Stimulated activated CD8-positive, alpha-beta memory T cell treated with anti-CD3 and anti-CD28 coated beads, Interleukin-7, amount 100 ng/mL, for 48 hours (primary cell): ENCODE measurements at regions not wholly inside any gene's neighbourhood (a gene's known extent, or its start where the extent isn't known, plus 50 kb on each side); places are given as distances from the start of the nearest gene placed in this dataset.

Experiments used
- DNase-seq, 2 donors: peaks; one replicate each; pipeline ENCODE4 v3.0.0-alpha.2; 2020; ENCODE audit warnings: low read depth in 1 of 2; ENCODE audit errors: extremely low read depth in 1 of 2

GRCh38 chr7:106486331-106486730, 174.6 kb downstream of the CCDC71L start:
- no peak for DNase-seq

- DNase-seq, result no peak
These were observed 175.0 kb downstream of the CCDC71L start for GRCh38 chr7:106485919-106486318.

- no peak for DNase-seq
These were observed 175.9 kb downstream of the CCDC71L start for GRCh38 chr7:106485031-106485551.

GRCh38 chr7:106484562-106484961, 176.4 kb downstream of the CCDC71L start:
- DNase-seq, result no peak

GRCh38 chr7:106482091-106482490, 178.9 kb downstream of the CCDC71L start:
- no peak for DNase-seq

- DNase-seq, result no peak
These were observed 180.3 kb downstream of the CCDC71L start for GRCh38 chr7:106480616-106481031.

- no peak for DNase-seq
These were observed 180.8 kb downstream of the CCDC71L start for GRCh38 chr7:106480161-106480579.

- no peak for DNase-seq
These were observed 184.2 kb downstream of the CCDC71L start for GRCh38 chr7:106476751-106477150.

GRCh38 chr7:106472741-106473140, 188.0 kb upstream of the NAMPT start:
- no peak for DNase-seq

GRCh38 chr7:106471686-106472440, 187.1 kb upstream of the NAMPT start:
- no peak for DNase-seq

- no peak for DNase-seq
These were observed 186.2 kb upstream of the NAMPT start for GRCh38 chr7:106471021-106471420.

- DNase-seq, result no peak
These were observed 182.1 kb upstream of the NAMPT start for GRCh38 chr7:106466867-106467266.

GRCh38 chr7:106465704-106466468, 181.1 kb upstream of the NAMPT start:
- DNase-seq, result no peak

GRCh38 chr7:106464651-106465050, 179.9 kb upstream of the NAMPT start:
- DNase-seq, result no peak

- DNase-seq, result no peak
These were observed 179.2 kb upstream of the NAMPT start for GRCh38 chr7:106463851-106464611.

GRCh38 chr7:106462914-106463482, 178.2 kb upstream of the NAMPT start:
- DNase-seq, result no peak

- no peak for DNase-seq
These were observed 177.6 kb upstream of the NAMPT start for GRCh38 chr7:106462365-106462859.

- no peak for DNase-seq
These were observed 176.0 kb upstream of the NAMPT start for GRCh38 chr7:106460792-106461254.

GRCh38 chr7:106459397-106460072, 174.8 kb upstream of the NAMPT start:
- no peak for DNase-seq

- DNase-seq, result no peak
These were observed 172.9 kb upstream of the NAMPT start for GRCh38 chr7:106457678-106458077.
